ENCODE measurements at regions not wholly inside any gene's neighbourhood (a gene's known extent, or its start where the extent isn't known, plus 50 kb on each side); places are given as distances from the start of the nearest gene placed in this dataset.

- Histone ChIP-seq H3K9ac (ENCODE audit: low read depth, low read length, poor library complexity, severe bottlenecking) (no peak overlapping the region), H3F3A (ENCODE audit: low read depth) (no peaks in the 10 kb centered on the region), H3K79me2 (ENCODE audit: insufficient read depth, low read length) (no peaks in the 10 kb centered on the region), H3K9me3 (ENCODE audit: insufficient read depth, low read depth, low read length) (no peaks in the 10 kb centered on the region), H2AFZ (ENCODE audit: low read length) (no peak overlapping the region), H4K20me1 (ENCODE audit: insufficient read depth, low read length, poor library complexity, severe bottlenecking) (no peaks in the 10 kb centered on the region), H3K4me1 (ENCODE audit: insufficient read depth, low read length, poor library complexity, severe bottlenecking) (no peaks in the 10 kb centered on the region), H3K4me2 (ENCODE audit: low read depth, low read length, poor library complexity, severe bottlenecking) (no peak overlapping the region), H3K27me3 (ENCODE audit: insufficient read depth, low read length, poor library complexity, severe bottlenecking) (no peaks in the 10 kb centered on the region), H3K36me3 (ENCODE audit: insufficient read depth, low read length) (no peaks in the 10 kb centered on the region), H3K9me2 (replicated peaks; ENCODE audit: low read depth, low read length) (no peaks in the 10 kb centered on the region), H3K4me3 (ENCODE audit: low read length, poor library complexity, severe bottlenecking) (no peak overlapping the region)
- TF ChIP-seq CTCF (conservative IDR thresholded peaks at IDR 0.05; ENCODE audit: low read length), result no peak
- no peak for TF ChIP-seq EZH2phosphoT487 (IDR thresholded peaks at IDR 0.05; ENCODE audit: borderline replicate concordance)
Observed at GRCh38 chr6:125550892-125551291, 198.5 kb upstream of the HEY2 start.

GRCh38 chr6:125552819-125553218 lies 196.6 kb upstream of the HEY2 start:
- no peak for TF ChIP-seq EZH2phosphoT487 (IDR thresholded peaks at IDR 0.05; ENCODE audit: borderline replicate concordance)
- TF ChIP-seq CTCF (conservative IDR thresholded peaks at IDR 0.05; ENCODE audit: low read length), result no peak
- no peaks in the 10 kb centered on the region for H3K9me3 ChIP-seq (ENCODE audit: insufficient read depth, low read depth, low read length)

GRCh38 chr6:125554456-125554855 lies 195.0 kb upstream of the HEY2 start:
- no peaks in the 10 kb centered on the region for H3K79me2 ChIP-seq (ENCODE audit: insufficient read depth, low read length)
- no peak overlapping the region for H3K4me2 ChIP-seq (ENCODE audit: low read depth, low read length, poor library complexity, severe bottlenecking)
- no peak overlapping the region for H2AFZ ChIP-seq (ENCODE audit: low read length)
- no peaks in the 10 kb centered on the region for H3K27me3 ChIP-seq (ENCODE audit: insufficient read depth, low read length, poor library complexity, severe bottlenecking)
- H3K9ac ChIP-seq (ENCODE audit: low read depth, low read length, poor library complexity, severe bottlenecking), result no peak overlapping the region
- H3K9me3 ChIP-seq (ENCODE audit: insufficient read depth, low read depth, low read length), result no peaks in the 10 kb centered on the region
- H3K36me3 ChIP-seq (ENCODE audit: insufficient read depth, low read length), result no peaks in the 10 kb centered on the region
- no peaks in the 10 kb centered on the region for H3K4me1 ChIP-seq (ENCODE audit: insufficient read depth, low read length, poor library complexity, severe bottlenecking)
- no peak for TF ChIP-seq CTCF (conservative IDR thresholded peaks at IDR 0.05; ENCODE audit: low read length)
- TF ChIP-seq EZH2phosphoT487 (IDR thresholded peaks at IDR 0.05; ENCODE audit: borderline replicate concordance), result no peak
- H3F3A ChIP-seq (ENCODE audit: low read depth), result no peaks in the 10 kb centered on the region
- no peaks in the 10 kb centered on the region for H4K20me1 ChIP-seq (ENCODE audit: insufficient read depth, low read length, poor library complexity, severe bottlenecking)
- no peak overlapping the region for H3K4me3 ChIP-seq (ENCODE audit: low read length, poor library complexity, severe bottlenecking)
- H3K9me2 ChIP-seq (replicated peaks; ENCODE audit: low read depth, low read length), result no peaks in the 10 kb centered on the region

More at GRCh38 chr6:125552819-125553218, 196.6 kb upstream of the HEY2 start:
- Histone ChIP-seq H3K4me2 (ENCODE audit: low read depth, low read length, poor library complexity, severe bottlenecking) (no peak overlapping the region), H4K20me1 (ENCODE audit: insufficient read depth, low read length, poor library complexity, severe bottlenecking) (no peaks in the 10 kb centered on the region), H3K9ac (ENCODE audit: low read depth, low read length, poor library complexity, severe bottlenecking) (no peak overlapping the region), H3K27me3 (ENCODE audit: insufficient read depth, low read length, poor library complexity, severe bottlenecking) (no peaks in the 10 kb centered on the region), H3K4me3 (ENCODE audit: low read length, poor library complexity, severe bottlenecking) (no peak overlapping the region), H3K36me3 (ENCODE audit: insufficient read depth, low read length) (no peaks in the 10 kb centered on the region), H2AFZ (ENCODE audit: low read length) (no peak overlapping the region), H3K9me2 (replicated peaks; ENCODE audit: low read depth, low read length) (no peaks in the 10 kb centered on the region), H3K4me1 (ENCODE audit: insufficient read depth, low read length, poor library complexity, severe bottlenecking) (no peaks in the 10 kb centered on the region), H3F3A (ENCODE audit: low read depth) (no peaks in the 10 kb centered on the region), H3K79me2 (ENCODE audit: insufficient read depth, low read length) (no peaks in the 10 kb centered on the region)

Data from Loucy (cell line).